Amniotic stem cell (primary cell): ENCODE measurements at regions not wholly inside any gene's neighbourhood (a gene's known extent, or its start where the extent isn't known, plus 50 kb on each side); places are given as distances from the start of the nearest gene placed in this dataset.

Experiments
- DNase-seq: peaks from one replicate; lab custom pipeline; 2025; lab: John Stamatoyannopoulos, UW

GRCh38 chr20:40769677-40770285, 80.7 kb upstream of the MAFB start:
- no peak for DNase-seq

GRCh38 chr20:40770564-40771307, 81.7 kb upstream of the MAFB start:
- no peak for DNase-seq

DNA sequence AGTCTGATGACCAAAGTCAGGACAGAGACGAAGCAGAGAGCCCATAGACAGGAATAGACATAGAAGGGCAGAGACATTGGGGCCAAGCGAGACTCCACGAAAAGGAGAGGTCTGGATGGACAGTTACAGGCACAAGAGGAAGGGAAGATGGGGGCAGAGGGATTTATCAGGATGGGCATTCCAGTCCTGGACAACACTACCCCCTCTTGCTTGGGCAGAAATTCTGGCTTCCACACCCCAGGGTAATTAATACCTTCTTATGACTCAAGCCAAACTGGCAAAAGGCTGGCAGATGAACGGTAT, 82.2 kb upstream of the MAFB start:
- DNase-seq = no peak

- no peak for DNase-seq
Observed at GRCh38 chr20:40771848-40772511, 82.9 kb upstream of the MAFB start.

DNA sequence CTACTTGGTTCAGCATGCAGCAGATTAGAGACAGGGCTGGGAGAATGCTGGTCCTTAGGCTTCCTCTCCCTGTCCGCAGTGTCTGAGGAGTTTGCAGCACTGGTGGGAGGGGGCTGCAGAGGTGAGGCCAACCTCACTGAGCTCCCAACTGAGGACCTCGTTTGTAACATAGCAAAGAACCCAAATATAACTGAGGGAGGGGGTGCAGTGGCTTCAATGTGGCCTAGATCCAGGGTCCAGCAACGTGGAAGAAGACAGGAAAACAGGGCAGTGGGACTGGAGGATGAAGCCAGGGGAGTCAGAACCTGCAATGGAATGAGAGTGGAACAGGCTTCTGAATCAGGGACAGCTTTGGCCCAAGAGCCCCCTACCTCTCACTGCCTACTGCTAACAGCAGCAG, 84.3 kb upstream of the MAFB start:
- DNase-seq = no peak

GRCh38 chr20:40774252-40774651, 85.2 kb upstream of the MAFB start:
- DNase-seq = no peak

DNA sequence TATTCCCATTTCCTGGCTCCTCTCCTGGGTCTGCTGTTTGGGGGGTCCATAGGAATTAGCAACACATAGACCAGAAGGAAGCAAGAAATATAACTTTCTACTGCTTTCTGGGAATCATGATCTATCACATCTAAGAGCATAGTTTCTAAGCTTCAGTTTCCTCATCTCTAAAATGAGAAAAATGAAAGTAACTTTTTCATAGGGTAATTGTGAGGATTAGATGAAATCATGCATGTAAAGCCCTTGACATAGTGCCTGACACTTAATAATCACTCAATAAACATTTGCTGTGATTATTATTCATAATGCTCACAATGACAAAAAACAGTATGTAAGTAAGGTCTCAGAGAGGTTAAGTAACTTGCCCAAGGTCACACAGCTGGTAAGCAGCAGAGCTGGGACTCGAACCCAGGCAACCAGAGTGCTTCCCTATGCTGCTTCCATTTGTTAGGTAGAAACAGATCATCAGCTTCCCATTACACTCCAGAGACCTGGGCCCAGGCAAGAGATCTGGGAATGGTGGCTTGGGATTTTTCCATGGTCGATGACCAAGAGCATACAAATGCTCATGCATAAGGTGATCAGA, 86.6 kb upstream of the MAFB start:
- no peak for DNase-seq

DNA sequence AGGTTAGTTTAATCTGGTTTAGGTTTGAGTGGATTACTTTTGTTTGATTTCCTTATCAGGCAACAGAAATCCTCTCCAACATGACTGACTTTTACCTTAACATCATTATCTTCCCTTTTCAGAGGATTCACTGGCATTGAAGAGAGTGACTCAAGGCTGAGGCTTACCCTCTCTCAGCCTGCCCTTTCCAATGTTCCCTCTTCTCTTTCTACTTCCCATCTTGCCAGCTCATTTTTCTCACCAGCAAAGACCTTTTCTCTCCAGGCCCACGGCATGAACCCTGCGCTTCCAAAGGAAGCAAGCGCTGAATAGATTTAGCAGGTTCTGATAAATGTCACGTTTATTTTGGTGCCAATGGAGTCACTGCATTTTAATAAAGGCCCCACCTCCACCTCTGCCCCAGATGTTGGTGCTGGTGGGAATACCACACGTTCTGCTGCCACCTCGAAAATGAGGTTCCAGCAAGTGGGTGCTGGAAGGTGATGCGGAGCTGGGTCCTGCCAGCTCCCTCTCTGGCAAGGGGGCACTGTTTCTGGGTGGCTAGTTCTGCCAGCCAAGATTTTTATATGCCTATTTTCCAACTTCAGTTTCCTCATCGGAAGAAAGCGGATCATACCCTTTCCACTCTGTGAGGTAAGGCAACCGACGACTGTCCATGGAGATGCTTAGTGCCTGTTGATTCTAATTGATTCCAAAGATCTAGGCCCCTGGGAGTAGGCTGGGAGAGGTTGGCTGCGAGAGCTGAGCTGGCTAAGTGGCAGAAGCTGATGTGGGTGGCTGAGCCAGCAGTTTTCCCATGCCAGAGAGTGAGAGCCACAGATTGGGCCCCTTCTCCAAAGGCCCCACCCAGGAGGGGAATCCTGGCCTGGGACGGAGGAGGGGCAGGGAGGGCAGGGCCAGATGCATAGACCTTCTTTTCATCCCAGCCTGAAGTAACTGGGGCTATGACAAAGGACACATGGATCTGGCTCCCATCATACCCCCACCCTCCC, 87.7 kb upstream of the MAFB start:
- no peak for DNase-seq

DNA sequence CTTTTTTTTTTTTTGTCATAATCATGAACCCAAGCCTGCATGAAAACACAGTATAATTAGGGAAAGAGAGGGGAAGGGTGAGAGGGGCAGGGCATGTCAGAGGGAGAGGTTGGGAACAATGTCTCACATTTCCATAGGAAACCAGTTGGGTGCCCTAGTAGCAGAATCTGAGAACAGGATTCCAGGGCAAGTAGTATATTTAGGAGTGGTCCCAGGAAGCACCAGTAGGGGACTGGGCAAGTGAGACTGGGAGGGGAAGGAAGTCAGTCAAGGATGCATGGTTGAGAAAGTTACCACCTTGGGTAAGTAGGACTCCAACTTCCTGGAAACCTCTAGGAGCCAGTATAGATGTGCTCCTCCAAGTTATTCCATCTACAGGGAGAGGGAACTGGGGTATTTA, 88.6 kb upstream of the MAFB start:
- no peak for DNase-seq

DNA sequence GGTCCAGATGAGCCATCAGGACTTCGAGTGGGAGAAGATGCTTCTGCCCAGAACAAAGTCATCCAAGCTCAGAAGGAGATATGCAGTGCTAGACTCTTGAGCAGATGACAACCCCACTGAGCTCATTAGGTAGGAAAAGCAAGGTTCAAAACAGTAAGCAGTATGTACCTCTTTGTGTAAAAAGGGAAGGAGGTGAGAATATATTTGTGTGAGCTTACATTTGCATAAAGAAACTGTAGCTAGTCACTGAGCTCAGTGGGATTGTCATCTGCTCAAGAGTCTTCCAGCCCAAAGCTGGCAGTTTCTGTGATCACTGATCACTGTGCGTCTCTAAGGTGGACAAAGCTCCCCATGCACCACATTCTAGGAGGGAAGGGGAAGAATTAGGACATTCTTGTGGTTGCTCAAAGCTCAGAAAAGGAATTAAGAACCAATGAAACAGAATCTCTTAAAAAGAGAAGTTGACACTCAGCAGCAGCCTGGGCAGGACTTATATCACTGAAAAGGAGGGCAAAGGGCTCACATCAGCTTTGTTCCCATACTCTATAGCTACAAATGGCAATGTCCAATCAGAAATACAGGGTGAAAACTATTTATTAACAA, 90.0 kb upstream of the MAFB start:
- DNase-seq = no peak

DNA sequence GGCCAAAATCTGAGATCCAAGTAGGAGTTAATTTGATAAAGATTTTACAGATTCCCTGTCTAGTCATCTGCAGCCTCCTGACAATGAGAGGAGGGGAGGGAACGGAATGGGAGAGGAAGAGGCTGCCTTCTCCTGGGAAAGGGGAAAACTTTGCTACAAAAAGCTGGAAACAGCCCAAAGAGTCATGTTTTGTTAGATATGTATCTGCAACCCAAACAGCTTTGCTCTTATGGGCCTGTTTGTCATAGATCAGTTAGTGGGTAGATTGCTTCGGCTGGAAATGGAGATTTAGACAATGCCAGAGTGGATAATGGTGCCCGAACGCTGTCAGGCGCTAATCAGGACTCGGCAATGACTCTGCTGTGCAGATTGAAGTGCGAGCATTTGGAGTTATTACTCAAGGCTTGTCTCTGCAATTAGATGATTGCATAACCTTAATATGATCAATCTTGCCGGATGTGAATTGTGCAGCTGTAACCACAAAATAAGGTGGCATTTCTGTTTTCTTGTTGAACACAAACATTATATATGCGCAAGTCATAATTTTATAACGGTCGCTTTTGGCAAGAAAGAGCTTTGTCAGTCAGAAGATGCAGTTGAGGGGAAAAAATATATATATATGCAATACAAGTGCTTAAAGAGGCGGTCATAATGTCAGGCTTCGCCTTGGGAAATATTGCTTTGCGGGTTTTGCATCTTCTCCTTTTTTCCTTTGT, 92.4 kb upstream of the MAFB start:
- DNase-seq = no peak

- no peak for DNase-seq
Observed at GRCh38 chr20:40782043-40782368, 93.0 kb upstream of the MAFB start.

DNA sequence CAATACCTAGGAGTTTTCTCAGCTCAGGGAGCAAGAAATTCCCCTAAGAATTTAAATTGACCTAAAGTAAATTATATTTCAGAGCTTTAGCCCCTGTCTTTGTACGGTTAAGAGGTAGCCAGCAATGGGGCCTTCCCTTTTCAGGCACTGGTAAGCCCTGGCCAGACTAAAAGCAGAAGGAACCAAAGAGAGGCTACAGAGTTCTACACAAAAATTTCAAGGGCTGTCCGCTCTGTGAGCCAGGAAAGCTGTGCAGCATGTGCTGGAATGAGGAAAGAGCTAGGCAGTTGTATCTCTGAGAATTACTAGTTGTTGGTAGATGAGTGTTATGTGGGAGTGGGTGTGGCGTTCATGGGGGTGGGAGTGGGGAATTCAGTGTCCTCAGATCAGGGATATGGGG, 96.3 kb upstream of the MAFB start:
- no peak for DNase-seq

GRCh38 chr20:40786336-40786735, 97.3 kb upstream of the MAFB start:
- DNase-seq = no peak

- no peak for DNase-seq
Observed at GRCh38 chr20:40787941-40788340, 98.9 kb upstream of the MAFB start.

GRCh38 chr20:40797425-40797824, 108.4 kb upstream of the MAFB start:
- DNase-seq = no peak

- no peak for DNase-seq
Observed at GRCh38 chr20:40798066-40798465, 109.0 kb upstream of the MAFB start.

GRCh38 chr20:40802886-40803285, 113.8 kb upstream of the MAFB start:
- no peak for DNase-seq

- DNase-seq = no peak
Observed at GRCh38 chr20:40803381-40803780, 114.3 kb upstream of the MAFB start.

DNA sequence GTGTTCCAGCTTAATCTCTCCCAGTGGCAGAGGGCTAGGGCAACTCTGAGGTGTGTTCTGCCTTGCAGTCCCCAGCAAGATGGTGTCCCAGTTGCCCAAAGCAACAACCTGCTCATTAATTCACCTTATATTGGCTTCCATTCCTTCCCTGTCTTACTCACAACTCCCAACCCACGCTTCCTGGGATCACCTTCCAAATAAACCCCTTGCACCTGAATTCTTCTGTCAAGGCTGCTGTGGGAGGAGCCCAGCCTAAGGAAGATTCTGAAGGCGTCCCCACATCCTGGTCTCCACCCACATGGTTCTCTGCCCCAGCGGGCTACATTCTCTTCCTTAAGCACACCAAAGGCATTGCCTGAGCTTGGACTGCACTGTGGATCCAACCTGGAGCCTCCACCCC, 116.6 kb upstream of the MAFB start:
- DNase-seq = no peak
